Ureter (tissue), 1 donor: ENCODE measurements at regions not wholly inside any gene's neighbourhood (a gene's known extent, or its start where the extent isn't known, plus 50 kb on each side); places are given as distances from the start of the nearest gene placed in this dataset.
"Not testable (repeated sequence)": the region's sequence is repeated elsewhere in the genome, so short reads cannot be mapped to it uniquely, and the experiment has no call there.

ENCODE experiments used
- DNase-seq: peaks from one replicate; pipeline ENCODE4 v3.0.0-alpha.2; 2020; ENCODE audit warnings: low spot score
- donor health status: DM: yes; HTN: yes; CAD: no.

GRCh38 chr2:45117383-45117782 is 108.1 kb upstream of the SIX2 start:
- peak; percentile 22 for DNase-seq

- no peak for DNase-seq
These were observed 105.9 kb upstream of the SIX2 start for GRCh38 chr2:45115181-45115580.

- peak; percentile 25 for DNase-seq
These were observed 105.1 kb upstream of the SIX2 start for GRCh38 chr2:45114221-45114955.

- no peak for DNase-seq
These were observed 103.5 kb upstream of the SIX2 start for GRCh38 chr2:45112750-45113149.

GRCh38 chr2:45105050-45105582 is 95.9 kb upstream of the SIX2 start:
- DNase-seq = no peak

GRCh38 chr2:45104429-45104828 is 95.2 kb upstream of the SIX2 start:
- peak; percentile 22 for DNase-seq

GRCh38 chr2:45103351-45104345 is 94.4 kb upstream of the SIX2 start:
- DNase-seq = no peak

- DNase-seq = no peak
These were observed 93.4 kb upstream of the SIX2 start for GRCh38 chr2:45102579-45103117.

- DNase-seq = no peak
These were observed 92.9 kb upstream of the SIX2 start for GRCh38 chr2:45102141-45102540.

GRCh38 chr2:45096996-45097395 is 87.7 kb upstream of the SIX2 start:
- DNase-seq = no peak

GRCh38 chr2:45096038-45096437 is 86.8 kb upstream of the SIX2 start:
- not testable (repeated sequence) for DNase-seq

GRCh38 chr2:45093663-45094062 is 84.4 kb upstream of the SIX2 start:
- DNase-seq = no peak

- no peak for DNase-seq
These were observed 83.9 kb upstream of the SIX2 start for GRCh38 chr2:45093181-45093580.

- no peak for DNase-seq
These were observed 80.5 kb upstream of the SIX2 start for GRCh38 chr2:45089554-45090261.

GRCh38 chr2:45085487-45085886 is 76.2 kb upstream of the SIX2 start:
- no peak for DNase-seq

- no peak for DNase-seq
These were observed 75.2 kb upstream of the SIX2 start for GRCh38 chr2:45084361-45085020.

- DNase-seq = no peak
These were observed 73.9 kb upstream of the SIX2 start for GRCh38 chr2:45083175-45083574.

GRCh38 chr2:45074713-45075112 is 65.5 kb upstream of the SIX2 start:
- no peak for DNase-seq

GRCh38 chr2:45072862-45073237 is 63.6 kb upstream of the SIX2 start:
- DNase-seq = no peak

GRCh38 chr2:45072064-45072861 is 63.0 kb upstream of the SIX2 start:
- DNase-seq = no peak
